ENCODE measurements at regions not wholly inside any gene's neighbourhood (a gene's known extent, or its start where the extent isn't known, plus 50 kb on each side); places are given as distances from the start of the nearest gene placed in this dataset.
"Not testable (repeated sequence)": the region's sequence is repeated elsewhere in the genome, so short reads cannot be mapped to it uniquely, and the experiment has no call there.

DNA sequence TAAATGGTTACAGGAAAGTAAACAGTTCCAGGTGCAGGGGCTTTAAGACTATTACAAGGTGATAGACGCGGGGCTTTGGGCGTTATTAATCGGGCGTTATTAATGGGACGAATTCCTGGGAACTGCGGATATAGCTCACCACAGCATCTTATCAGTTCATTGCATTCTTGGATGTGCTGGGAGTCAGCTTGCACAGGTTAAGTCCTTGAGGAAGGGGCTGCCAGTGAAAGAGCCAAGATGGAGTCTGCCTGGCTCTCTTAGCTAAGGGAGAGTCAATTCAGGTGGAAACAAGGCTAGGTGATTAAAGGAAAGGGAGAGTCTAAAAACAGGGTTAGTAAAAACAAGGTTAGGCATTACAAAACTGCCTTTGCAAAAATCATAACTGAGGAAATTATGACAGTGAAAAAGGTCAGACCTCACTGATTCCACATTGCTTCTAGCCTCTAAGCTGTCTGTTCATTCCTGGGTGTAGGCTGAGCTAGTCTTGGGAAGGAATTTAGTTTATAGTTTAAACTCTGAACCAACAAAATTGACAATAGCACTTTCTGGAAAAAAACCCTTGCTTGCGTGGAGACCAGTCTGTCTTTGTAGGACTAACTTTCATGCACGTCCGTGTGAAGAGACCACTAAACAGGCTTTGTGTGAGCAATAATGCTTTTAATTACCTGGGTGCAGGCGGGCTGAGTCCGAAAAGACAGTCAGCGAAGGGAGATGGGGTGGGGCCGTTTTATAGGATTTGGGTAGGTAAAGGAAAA is 85.1 kb upstream of the MSH6 start:
- not testable (repeated sequence) for TF ChIP-seq CTCF (IDR thresholded peaks at IDR 0.05; ENCODE audit: extremely low read depth in 1 of 2, insufficient read depth in 1 of 2, low read depth in 1 of 2, low read length in 2 of 2); EZH2 (IDR thresholded peaks at IDR 0.05; ENCODE audit: borderline replicate concordance, low read depth, low read length, severe bottlenecking); MYC (IDR thresholded peaks at IDR 0.05; ENCODE audit: low read depth, low read length)
